Karpas-422 (cell line): ENCODE measurements at regions not wholly inside any gene's neighbourhood (a gene's known extent, or its start where the extent isn't known, plus 50 kb on each side); places are given as distances from the start of the nearest gene placed in this dataset.
"Not testable (repeated sequence)": the region's sequence is repeated elsewhere in the genome, so short reads cannot be mapped to it uniquely, and the experiment has no call there.

Experiments
- DNase-seq: peaks from one replicate; pipeline ENCODE4 v3.0.0-alpha.2; 2015
- H2AFZ ChIP-seq: fragments of 200-600 bp; sonication (generic); 2 replicates; pipeline ENCODE4 v1.6.1; 2014; ENCODE audit warnings: antibody characterized with exemption, low read length, mixed read lengths
- H3K27ac ChIP-seq: fragments of 200-600 bp; sonication (generic); 2 replicates; pipeline ENCODE4 v1.5.1; 2014; ENCODE audit warnings: mild to moderate bottlenecking, low read length, moderate library complexity
- H3K27me3 ChIP-seq: fragments of 200-600 bp; sonication (generic); 2 replicates; pipeline ENCODE4 v1.6.1; 2014; ENCODE audit warnings: low read length, mixed read lengths
- H3K36me3 ChIP-seq: fragments of 200-600 bp; sonication (generic); 2 replicates; pipeline ENCODE4 v1.6.1; 2014; ENCODE audit warnings: low read length, mixed read lengths; ENCODE audit not compliant: insufficient read depth
- H3K4me1 ChIP-seq: fragments of 200-600 bp; sonication (generic); 2 replicates; pipeline ENCODE4 v1.6.1; 2014; ENCODE audit warnings: mild to moderate bottlenecking, low read length, mixed read lengths
- H3K4me2 ChIP-seq: fragments of 200-600 bp; sonication (generic); 2 replicates; pipeline ENCODE4 v1.6.1; 2014; ENCODE audit warnings: low read length, low read depth, mild to moderate bottlenecking; ENCODE audit not compliant: poor library complexity, severe bottlenecking
- H3K4me3 ChIP-seq: fragments of 200-600 bp; sonication (generic); 2 replicates; pipeline ENCODE4 v1.5.1; 2014; ENCODE audit warnings: mild to moderate bottlenecking, antibody characterized with exemption, low read length, mixed read lengths
- H3K79me2 ChIP-seq: fragments of 200-600 bp; sonication (generic); 2 replicates; pipeline ENCODE4 v1.6.1; 2014; ENCODE audit warnings: mild to moderate bottlenecking, low read length, mixed read lengths
- H3K9ac ChIP-seq: fragments of 200-600 bp; sonication (generic); 2 replicates; pipeline ENCODE4 v1.6.0; 2014; ENCODE audit warnings: low read length
- H3K9me2 ChIP-seq: fragments of 200-600 bp; sonication (generic), shearing (Covaris generic); replicated peaks from 2 replicates; pipeline ENCODE4 v1.6.0; 2014; ENCODE audit warnings: mild to moderate bottlenecking, low read length, moderate library complexity; ENCODE audit not compliant: insufficient read depth
- H3K9me3 ChIP-seq: fragments of 300-700, 200-600 bp; sonication (generic); 2 replicates; pipeline ENCODE4 v1.6.1; 2014; ENCODE audit warnings: low read length, mixed read lengths
- H4K20me1 ChIP-seq: fragments of 200-600 bp; sonication (generic); 2 replicates; pipeline ENCODE4 v1.6.1; 2014; ENCODE audit warnings: mild to moderate bottlenecking, antibody characterized with exemption, low read length, low read depth; ENCODE audit not compliant: insufficient read depth

- H2AFZ ChIP-seq: no peak overlapping the region
- H3K4me3 ChIP-seq: no peak overlapping the region
- no peaks in the 10 kb centered on the region for H3K9me3 ChIP-seq
- H3K4me1 ChIP-seq: no peaks in the 10 kb centered on the region
- no peak overlapping the region for H3K27ac ChIP-seq
- no peaks in the 10 kb centered on the region for H3K27me3 ChIP-seq
- no peaks in the 10 kb centered on the region for H3K9me2 ChIP-seq
- H3K36me3 ChIP-seq: no peaks in the 10 kb centered on the region
- H4K20me1 ChIP-seq: no peaks in the 10 kb centered on the region
- no peaks in the 10 kb centered on the region for H3K79me2 ChIP-seq
- no peak for DNase-seq
- no peak overlapping the region for H3K4me2 ChIP-seq
- H3K9ac ChIP-seq: no peak overlapping the region
These were observed 128.3 kb upstream of the MAN2A1 start for GRCh38 chr5:109561447-109561846.

- no peak for DNase-seq
- Histone ChIP-seq H3K9me3 (no peaks in the 10 kb centered on the region), H2AFZ (no peak overlapping the region), H3K9ac (no peak overlapping the region), H3K79me2 (no peaks in the 10 kb centered on the region), H3K4me1 (no peaks in the 10 kb centered on the region), H4K20me1 (no peaks in the 10 kb centered on the region), H3K36me3 (no peaks in the 10 kb centered on the region), H3K4me3 (no peak overlapping the region), H3K27me3 (no peaks in the 10 kb centered on the region), H3K9me2 (no peaks in the 10 kb centered on the region), H3K4me2 (no peak overlapping the region), H3K27ac (no peak overlapping the region)
These were observed 129.2 kb upstream of the MAN2A1 start for GRCh38 chr5:109560554-109560953.

DNA sequence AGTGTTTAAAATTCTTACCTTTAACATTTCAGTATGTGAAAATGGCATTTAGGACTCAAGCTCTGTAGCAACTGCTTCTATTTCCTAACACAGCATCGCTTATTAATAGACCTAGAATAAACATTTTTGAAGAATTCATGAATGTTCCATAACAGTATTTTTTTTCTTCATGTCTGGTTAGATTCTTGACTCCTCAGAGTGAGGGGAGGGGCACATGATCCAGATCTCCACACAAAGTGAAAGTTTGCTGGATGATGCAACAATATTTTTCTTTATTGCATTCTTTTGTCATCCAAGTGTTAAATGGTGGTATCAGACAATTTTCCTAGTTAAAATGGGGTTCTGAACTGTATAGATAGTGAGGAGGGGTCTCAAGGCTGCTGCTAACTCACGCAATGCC, 130.8 kb upstream of the MAN2A1 start:
- no peak for DNase-seq
- H3K36me3 ChIP-seq: no peaks in the 10 kb centered on the region
- H3K9me2 ChIP-seq: no peaks in the 10 kb centered on the region
- no peak overlapping the region for H3K4me3 ChIP-seq
- no peaks in the 10 kb centered on the region for H3K27me3 ChIP-seq
- H2AFZ ChIP-seq: no peak overlapping the region
- H3K9ac ChIP-seq: no peak overlapping the region
- no peak overlapping the region for H3K4me2 ChIP-seq
- no peaks in the 10 kb centered on the region for H3K4me1 ChIP-seq
- no peaks in the 10 kb centered on the region for H4K20me1 ChIP-seq
- H3K27ac ChIP-seq: no peak overlapping the region
- no peaks in the 10 kb centered on the region for H3K79me2 ChIP-seq
- no peaks in the 10 kb centered on the region for H3K9me3 ChIP-seq

- DNase-seq: no peak
- Histone ChIP-seq H3K9me3 (no peaks in the 10 kb centered on the region), H4K20me1 (no peaks in the 10 kb centered on the region), H3K27ac (no peak overlapping the region), H3K4me3 (no peak overlapping the region), H2AFZ (no peak overlapping the region), H3K4me1 (no peaks in the 10 kb centered on the region), H3K27me3 (no peaks in the 10 kb centered on the region), H3K79me2 (no peaks in the 10 kb centered on the region), H3K9ac (no peak overlapping the region), H3K4me2 (no peak overlapping the region), H3K36me3 (no peaks in the 10 kb centered on the region), H3K9me2 (no peaks in the 10 kb centered on the region)
These were observed 131.4 kb upstream of the MAN2A1 start for GRCh38 chr5:109558364-109558763.

DNA sequence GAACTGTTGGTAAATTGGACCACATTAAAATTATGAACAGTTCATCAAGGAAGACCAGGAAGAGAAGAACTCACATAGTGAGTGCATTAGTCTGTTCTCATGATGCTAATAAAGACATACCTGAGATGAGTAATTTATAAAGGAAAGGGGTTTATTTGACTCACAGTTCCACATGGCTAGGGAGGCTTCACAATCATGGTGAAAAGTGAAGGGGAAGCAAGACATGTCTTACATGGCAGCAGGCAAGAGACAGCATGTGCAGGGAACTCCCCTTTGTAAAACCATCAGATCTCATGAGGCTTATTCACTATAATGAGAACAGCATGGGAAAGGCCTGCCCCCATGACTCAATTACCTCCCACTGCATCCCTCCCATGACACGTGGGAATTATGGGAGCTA, 135.9 kb upstream of the MAN2A1 start:
- H2AFZ ChIP-seq: no peak overlapping the region
- H3K27ac ChIP-seq: no peak overlapping the region
- H3K79me2 ChIP-seq: no peaks in the 10 kb centered on the region
- H3K4me2 ChIP-seq: no peak overlapping the region
- H3K27me3 ChIP-seq: no peaks in the 10 kb centered on the region
- no peaks in the 10 kb centered on the region for H3K9me2 ChIP-seq
- H3K4me1 ChIP-seq: peaks cover 6% of the 10 kb centered on the region
- H4K20me1 ChIP-seq: no peaks in the 10 kb centered on the region
- no peak overlapping the region for H3K9ac ChIP-seq
- no peak for DNase-seq
- H3K4me3 ChIP-seq: no peak overlapping the region
- H3K36me3 ChIP-seq: no peaks in the 10 kb centered on the region
- H3K9me3 ChIP-seq: no peaks in the 10 kb centered on the region

GRCh38 chr5:109551234-109551633, 138.5 kb upstream of the MAN2A1 start:
- H3K4me2 ChIP-seq, DNase-seq, H4K20me1 ChIP-seq, H3K36me3 ChIP-seq, H3K4me3 ChIP-seq, H3K9me3 ChIP-seq, H3K27me3 ChIP-seq, H3K9me2 ChIP-seq, H3K27ac ChIP-seq, H3K4me1 ChIP-seq, H2AFZ ChIP-seq, H3K79me2 ChIP-seq, H3K9ac ChIP-seq: not testable (repeated sequence)

- Histone ChIP-seq H3K36me3 (no peaks in the 10 kb centered on the region), H2AFZ (no peak overlapping the region), H3K27me3 (no peaks in the 10 kb centered on the region), H3K9me2 (no peaks in the 10 kb centered on the region), H3K9ac (no peak overlapping the region), H3K4me2 (no peak overlapping the region), H4K20me1 (no peaks in the 10 kb centered on the region), H3K27ac (no peak overlapping the region), H3K79me2 (no peaks in the 10 kb centered on the region), H3K4me1 (peaks cover 6% of the 10 kb centered on the region), H3K4me3 (no peak overlapping the region), H3K9me3 (no peaks in the 10 kb centered on the region)
- no peak for DNase-seq
These were observed 139.7 kb upstream of the MAN2A1 start for GRCh38 chr5:109550077-109550476.

DNA sequence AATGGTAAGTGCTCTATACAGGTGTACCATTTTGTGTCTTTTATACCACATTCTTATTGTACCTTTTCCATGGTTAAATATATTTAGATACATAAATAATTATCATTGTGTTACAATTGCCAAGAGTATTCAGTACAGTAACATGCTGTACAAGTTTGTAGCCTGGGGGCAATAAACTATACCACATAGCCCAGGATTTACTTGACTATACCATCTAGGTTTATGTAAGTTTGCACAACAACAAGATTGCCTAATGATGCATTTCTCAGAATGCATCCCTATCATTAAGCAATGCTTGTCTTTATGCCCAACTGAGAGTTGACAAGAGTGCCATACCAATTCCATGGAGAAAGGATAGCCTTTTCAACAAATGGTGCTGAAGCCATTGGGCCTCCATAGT, 136.7 kb upstream of the PJA2 start:
- Histone ChIP-seq H4K20me1 (no peaks in the 10 kb centered on the region), H2AFZ (no peak overlapping the region), H3K4me1 (peaks cover 6% of the 10 kb centered on the region), H3K4me2 (no peak overlapping the region), H3K27me3 (no peaks in the 10 kb centered on the region), H3K79me2 (no peaks in the 10 kb centered on the region), H3K36me3 (no peaks in the 10 kb centered on the region), H3K9ac (no peak overlapping the region), H3K4me3 (no peak overlapping the region), H3K9me3 (no peaks in the 10 kb centered on the region), H3K27ac (no peak overlapping the region), H3K9me2 (no peaks in the 10 kb centered on the region)
- DNase-seq: no peak

DNA sequence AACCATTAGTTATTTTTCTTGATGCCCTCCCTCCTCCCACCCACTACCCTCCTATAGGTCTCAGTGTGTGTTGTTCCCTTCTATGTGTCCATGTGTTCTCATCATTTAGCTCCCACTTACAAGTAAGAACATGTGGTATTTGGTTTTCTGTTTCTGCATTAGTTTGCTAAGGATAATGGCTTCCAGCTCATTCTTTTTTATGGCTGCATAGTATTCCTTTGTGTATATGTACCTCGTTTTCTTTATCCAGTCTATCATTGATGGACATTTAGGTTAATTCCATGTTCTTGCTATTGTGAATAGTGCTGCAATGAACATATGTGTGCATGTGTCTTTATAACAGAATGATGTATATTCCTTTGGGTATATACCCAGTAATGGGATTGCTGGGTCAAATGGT, 135.1 kb upstream of the PJA2 start:
- H3K9me2 ChIP-seq, H3K4me3 ChIP-seq, H3K9me3 ChIP-seq, H3K36me3 ChIP-seq, H3K4me2 ChIP-seq, H3K79me2 ChIP-seq, H3K27ac ChIP-seq, H3K4me1 ChIP-seq, DNase-seq, H3K27me3 ChIP-seq, H2AFZ ChIP-seq, H3K9ac ChIP-seq, H4K20me1 ChIP-seq: not testable (repeated sequence)
